ENCODE measurements at regions not wholly inside any gene's neighbourhood (a gene's known extent, or its start where the extent isn't known, plus 50 kb on each side); places are given as distances from the start of the nearest gene placed in this dataset.
A peak's percentile ranks its signal among the peaks of the same experiment; 100 is the strongest.
"Not testable (repeated sequence)": the region's sequence is repeated elsewhere in the genome, so short reads cannot be mapped to it uniquely, and the experiment has no call there.

GRCh38 chr2:89152501-89152900, 461.0 kb downstream of the RPIA start:
- not testable (repeated sequence) for DNase-seq (ENCODE audit: low spot score)

- not testable (repeated sequence) for DNase-seq (ENCODE audit: low spot score)
These were observed 461.7 kb downstream of the RPIA start for GRCh38 chr2:89153210-89153609.

- DNase-seq (ENCODE audit: low spot score), result not testable (repeated sequence)
These were observed 462.8 kb downstream of the RPIA start for GRCh38 chr2:89154247-89154682.

DNA sequence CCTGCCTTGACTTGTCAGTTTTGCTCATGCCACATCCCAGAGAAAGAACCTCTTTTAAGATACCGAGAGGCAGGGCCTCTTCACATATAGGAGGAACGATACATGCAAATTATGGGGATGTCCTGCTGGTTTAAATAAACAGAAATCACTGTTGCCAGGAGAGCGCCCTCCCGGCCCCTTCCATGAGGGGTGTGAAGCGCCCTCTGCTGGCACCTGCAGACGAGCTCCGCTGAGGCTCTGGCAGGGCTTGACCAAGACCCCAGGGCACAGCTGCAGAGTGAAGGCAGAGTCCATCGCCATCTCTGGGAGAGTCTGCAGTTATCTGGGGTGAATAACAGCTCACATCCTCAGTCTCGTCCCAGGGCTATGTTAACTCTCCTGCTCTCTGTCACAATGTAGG, 468.8 kb downstream of the RPIA start:
- DNase-seq (ENCODE audit: low spot score), result not testable (repeated sequence)

- DNase-seq (ENCODE audit: low spot score), result not testable (repeated sequence)
These were observed 470.2 kb downstream of the RPIA start for GRCh38 chr2:89161626-89162025.

GRCh38 chr2:89170506-89171173, 479.2 kb downstream of the RPIA start:
- DNase-seq (ENCODE audit: low spot score), result not testable (repeated sequence)

DNA sequence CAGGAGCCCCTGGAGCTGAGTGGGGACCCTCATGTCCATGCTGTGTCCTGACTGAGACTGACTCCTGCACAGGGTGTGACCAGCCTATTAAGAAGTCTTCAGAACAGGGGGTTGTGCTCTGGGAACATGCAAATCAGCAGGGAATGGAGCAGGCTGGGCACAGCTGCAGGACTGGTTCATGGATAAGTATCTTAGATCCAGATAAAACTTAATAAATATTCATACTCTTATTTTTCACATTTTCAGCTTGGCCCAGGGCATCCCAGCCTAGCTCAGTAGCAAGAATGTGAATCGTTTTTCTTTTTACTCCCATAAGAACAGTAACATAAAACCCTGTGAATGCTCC, 479.7 kb downstream of the RPIA start:
- DNase-seq (ENCODE audit: low spot score), result not testable (repeated sequence)

DNA sequence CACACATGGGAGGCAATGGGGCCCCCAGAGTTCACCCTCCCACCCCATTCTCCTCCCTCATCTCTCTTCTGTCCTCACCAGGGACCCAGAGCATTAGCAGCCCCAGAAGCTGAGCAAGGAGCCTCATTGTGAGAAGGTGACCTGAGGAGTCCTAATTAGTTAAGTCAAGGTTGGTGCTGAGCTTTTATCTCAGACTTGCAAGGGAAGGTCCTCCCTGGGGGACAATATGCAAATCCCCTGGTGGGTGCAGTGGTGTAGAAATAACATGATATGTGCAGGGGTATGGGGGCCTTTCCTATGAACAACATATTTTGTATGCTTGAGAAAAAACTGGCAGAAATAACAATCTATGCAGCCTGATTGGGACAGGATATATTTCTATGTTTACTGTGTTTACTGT, 485.5 kb downstream of the RPIA start:
- not testable (repeated sequence) for DNase-seq (ENCODE audit: low spot score)

- DNase-seq (ENCODE audit: low spot score), result not testable (repeated sequence)
These were observed 490.7 kb downstream of the RPIA start for GRCh38 chr2:89182221-89182620.

DNA sequence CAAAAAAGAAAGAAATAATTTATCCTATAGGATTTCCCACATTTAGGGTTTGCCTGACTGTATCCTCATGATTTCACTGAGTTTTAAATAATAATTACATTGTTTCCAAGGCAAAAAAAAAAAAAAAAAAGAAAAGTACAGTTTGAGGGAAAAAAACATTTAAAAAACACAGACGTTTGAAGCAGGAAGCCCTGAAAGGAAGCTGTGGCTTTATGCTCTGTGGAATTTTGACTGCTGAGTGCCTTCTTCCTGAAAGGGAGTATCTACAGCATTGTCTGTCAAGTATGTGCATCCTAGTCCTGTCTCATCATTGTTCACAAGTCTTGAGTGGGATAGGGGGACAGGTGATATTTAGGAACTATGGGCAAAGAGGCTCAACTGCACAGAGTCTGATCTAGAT, 493.3 kb downstream of the RPIA start:
- DNase-seq (ENCODE audit: low spot score), result not testable (repeated sequence)

- DNase-seq (ENCODE audit: low spot score), result not testable (repeated sequence)
These were observed 504.3 kb downstream of the RPIA start for GRCh38 chr2:89195636-89196251.

- not testable (repeated sequence) for DNase-seq (ENCODE audit: low spot score)
These were observed 505.2 kb downstream of the RPIA start for GRCh38 chr2:89196719-89197118.

DNA sequence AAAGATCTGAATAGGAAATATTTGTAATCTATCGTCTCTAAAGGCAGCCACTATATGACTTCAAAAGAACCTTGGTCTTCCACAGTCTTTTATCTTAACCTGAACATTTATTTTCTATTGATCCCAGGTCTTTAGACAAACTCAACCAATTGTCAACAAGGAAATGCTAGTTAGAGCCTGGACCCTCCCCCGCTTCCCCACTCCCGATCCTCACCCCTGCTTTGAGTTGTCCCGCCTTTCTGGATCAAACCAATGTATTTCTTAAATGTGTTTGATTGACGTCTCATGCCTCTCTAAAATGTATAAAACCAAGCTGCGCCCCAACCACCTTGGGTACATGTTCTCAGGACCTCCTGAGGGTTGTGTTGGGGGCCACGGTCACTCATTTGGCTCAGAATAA, 506.6 kb downstream of the RPIA start:
- not testable (repeated sequence) for DNase-seq (ENCODE audit: low spot score)

DNA sequence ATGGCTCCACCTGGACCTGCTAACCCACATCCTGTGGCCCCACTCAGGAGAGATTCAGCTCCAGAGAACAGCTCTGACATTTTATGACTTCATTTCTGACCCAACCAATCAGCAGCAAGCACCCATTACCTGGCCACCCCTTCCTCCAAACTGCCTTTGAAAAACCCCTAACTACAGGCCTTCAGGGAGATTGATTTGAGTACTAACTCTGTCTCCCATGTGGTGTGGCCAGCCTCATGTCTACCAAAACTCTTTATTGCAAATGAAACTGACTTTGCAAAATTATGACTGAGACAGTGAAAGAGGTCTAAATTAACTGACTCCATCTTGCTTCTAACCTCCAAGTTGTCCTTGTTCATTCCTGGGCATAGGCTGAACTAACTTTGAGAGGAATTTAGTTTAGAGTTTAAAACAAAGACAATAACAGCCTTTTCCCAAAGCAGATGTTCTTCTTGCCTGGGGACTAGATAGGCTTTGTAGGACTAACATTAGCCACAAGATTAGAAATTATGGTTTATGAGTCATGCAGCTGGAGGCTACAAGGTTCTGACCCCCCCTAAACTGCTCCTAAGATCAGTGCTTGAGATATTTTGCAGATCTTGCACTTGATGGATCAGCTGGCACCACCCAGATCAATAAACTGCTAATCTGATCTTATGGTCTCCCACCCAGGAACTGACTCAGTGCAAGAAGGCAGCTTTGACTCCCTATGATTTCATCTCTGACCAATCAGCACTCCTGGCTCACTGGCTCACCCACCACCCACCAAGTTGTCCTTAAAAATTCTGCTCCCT, 508.2 kb downstream of the RPIA start:
- DNase-seq (ENCODE audit: low spot score), result not testable (repeated sequence)

- DNase-seq (ENCODE audit: low spot score), result not testable (repeated sequence)
These were observed 508.7 kb downstream of the RPIA start for GRCh38 chr2:89200247-89200527.

DNA sequence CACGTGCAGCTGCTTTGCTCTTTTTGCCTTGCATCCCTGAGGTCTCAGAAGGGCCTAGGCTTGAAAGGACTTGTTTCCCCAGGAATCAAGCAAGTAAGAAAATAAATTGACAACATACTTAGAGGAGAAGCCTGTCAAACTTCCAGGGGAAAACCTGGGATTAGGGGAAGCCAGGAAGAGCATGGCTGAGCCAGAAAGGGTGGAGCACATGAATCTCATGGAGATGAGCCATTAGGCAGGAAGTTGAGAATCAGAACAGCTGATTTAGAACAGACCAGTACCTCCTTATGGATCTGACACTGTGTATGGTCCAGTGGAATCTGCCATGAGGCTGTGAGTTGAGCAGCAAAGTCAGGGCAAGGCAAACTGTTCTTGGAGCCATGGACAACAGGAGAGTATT, 511.0 kb downstream of the RPIA start:
- DNase-seq (ENCODE audit: low spot score), result not testable (repeated sequence)

DNA sequence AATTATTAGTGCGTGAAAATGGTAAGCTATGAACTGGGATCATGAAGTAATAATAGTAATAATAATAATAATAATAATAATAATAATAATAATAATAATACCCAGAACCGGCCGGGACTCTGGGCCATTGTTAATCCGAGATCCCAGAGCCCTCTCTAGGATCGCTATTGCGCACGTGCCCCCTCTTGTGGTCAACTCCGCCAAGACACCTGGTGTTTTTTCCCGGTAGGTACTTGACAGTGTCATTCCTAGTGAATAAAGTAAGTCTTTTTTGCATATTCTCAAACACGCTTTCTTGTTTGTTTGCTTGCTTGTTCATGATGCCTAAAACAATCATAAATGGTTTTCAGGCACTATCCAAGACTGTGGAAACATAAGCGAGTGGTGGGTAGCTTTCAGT, 513.7 kb downstream of the RPIA start:
- peak; percentile 22 for DNase-seq (ENCODE audit: low spot score)

DNA sequence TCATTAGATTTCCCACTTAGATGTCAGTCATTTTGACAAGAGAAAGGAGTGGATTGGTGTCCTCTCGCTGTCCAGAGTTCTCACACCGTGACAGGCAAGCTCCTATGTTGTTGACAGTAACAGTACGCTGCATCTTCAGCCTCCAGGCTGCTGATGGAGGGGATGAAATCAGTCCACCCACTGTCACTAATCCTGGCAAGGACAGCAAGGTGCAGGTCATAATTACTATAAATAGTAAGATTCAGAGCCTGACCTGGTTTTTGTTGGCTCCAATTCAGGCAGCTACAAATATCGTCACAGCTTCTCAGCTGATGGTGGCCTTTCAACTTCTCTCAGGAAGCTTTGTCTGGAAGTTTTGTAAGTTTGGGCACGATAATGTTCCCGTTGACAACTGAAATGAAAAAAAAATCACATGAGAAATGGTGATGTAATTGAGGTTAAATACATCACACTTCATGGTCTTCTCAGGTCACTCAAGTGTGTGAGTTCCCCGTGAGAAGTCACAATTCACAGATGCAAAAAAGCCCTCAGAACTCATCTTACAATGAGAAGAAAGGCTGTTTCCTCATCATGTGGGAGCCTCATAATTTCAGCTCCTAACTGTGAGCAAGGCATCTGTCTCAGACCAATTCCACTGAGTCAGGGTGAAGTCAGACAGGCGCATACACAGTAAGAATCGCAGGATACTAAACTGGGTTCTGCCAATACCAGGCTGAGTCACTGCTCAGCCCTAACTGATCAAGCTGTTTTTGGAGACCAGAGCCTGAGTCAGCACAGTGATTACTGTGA, 516.9 kb downstream of the RPIA start:
- not testable (repeated sequence) for DNase-seq (ENCODE audit: low spot score)

DNA sequence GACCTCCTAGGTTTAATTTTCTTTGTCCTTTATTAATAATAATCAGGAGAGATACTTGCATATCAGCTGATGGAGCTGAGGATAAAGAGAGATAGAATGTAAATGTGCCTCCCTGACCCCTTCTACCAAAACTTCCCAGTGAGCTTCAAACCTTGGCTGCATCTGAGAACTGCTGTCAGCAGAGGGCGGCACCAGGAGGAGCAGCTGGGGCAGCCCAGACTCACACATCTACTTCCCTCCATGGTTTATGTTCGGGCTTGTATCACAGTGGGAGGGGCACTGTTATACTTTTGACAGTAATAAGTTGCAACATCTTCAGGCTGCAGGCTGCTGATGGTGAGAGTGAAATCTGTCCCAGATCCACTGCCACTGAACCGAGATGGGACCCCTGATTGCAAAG, 521.7 kb downstream of the RPIA start:
- DNase-seq (ENCODE audit: low spot score), result peak; percentile 35

DNA sequence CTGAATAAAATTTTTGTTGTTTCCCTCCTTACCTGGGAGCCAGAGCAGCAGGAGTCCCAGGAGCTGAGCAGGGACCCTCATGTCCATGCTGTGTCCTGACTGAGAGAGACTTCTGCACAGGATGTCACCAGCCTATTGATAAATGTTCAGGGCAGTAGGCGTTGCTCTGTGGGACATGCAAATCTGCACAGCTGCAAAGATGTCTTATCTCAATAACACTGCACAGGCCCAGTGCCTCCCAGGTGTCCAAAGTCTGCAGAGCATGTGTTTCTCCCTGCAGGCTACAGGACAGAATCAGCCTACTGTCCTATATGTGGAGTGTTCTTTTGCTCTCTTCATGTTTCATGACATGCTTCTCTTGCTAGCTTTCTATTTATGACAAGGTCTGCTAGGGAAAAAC, 522.3 kb downstream of the RPIA start:
- DNase-seq (ENCODE audit: low spot score), result not testable (repeated sequence)

DNA sequence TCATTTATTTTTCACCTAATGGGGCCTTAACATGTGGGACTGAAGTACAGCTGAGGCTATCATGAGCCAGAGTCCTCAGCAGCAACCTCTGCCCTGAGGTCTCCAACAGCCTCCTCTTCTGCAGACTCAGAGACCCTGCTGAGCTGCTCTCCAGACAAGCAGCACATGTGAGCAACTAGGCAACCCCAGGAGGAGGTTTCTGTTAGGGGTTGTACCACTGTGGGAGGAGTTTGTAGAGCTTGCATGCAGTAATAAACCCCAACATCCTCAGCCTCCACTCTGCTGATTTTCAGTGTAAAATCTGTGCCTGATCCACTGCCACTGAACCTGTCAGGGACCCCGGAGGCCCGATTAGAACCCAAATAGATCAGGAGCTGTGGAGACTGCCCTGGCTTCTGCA, 530.0 kb downstream of the RPIA start:
- DNase-seq (ENCODE audit: low spot score), result not testable (repeated sequence)

- DNase-seq (ENCODE audit: low spot score), result not testable (repeated sequence)
These were observed 530.7 kb downstream of the RPIA start for GRCh38 chr2:89222063-89222732.

Data from SW480 (cell line).